ENCODE measurements at regions not wholly inside any gene's neighbourhood (a gene's known extent, or its start where the extent isn't known, plus 50 kb on each side); places are given as distances from the start of the nearest gene placed in this dataset.
A peak's percentile ranks its signal among the peaks of the same experiment; 100 is the strongest.

- DNase-seq (ENCODE audit: low read depth) (no peak), FAIRE-seq (no peak)
- H3K9me3 ChIP-seq (ENCODE audit: insufficient read depth, low read depth, low read length): no peaks in the 10 kb centered on the region
- H3K4me3 Mint-ChIP-seq (ENCODE audit: unreplicated experiment): no peak overlapping the region
- no peaks in the 10 kb centered on the region for H4K20me1 ChIP-seq (ENCODE audit: insufficient read depth, low read length)
- no peak overlapping the region for H3K4me2 ChIP-seq (ENCODE audit: low read length)
- H3K4me1 Mint-ChIP-seq (ENCODE audit: low read depth, unreplicated experiment): no peaks in the 10 kb centered on the region
- H3K27me3 Mint-ChIP-seq (ENCODE audit: low read depth, unreplicated experiment): no peaks in the 10 kb centered on the region
- TF ChIP-seq EZH2 (IDR thresholded peaks at IDR 0.05; ENCODE audit: insufficient read depth, low read length): no peak
- no peak for TF ChIP-seq CTCF (IDR thresholded peaks at IDR 0.05; ENCODE audit: insufficient read depth, low read depth, low read length)
- no peak overlapping the region for H2AFZ ChIP-seq (ENCODE audit: low read depth, low read length)
- no peak overlapping the region for H3K27ac Mint-ChIP-seq (ENCODE audit: unreplicated experiment)
- H3K4me1 ChIP-seq (ENCODE audit: insufficient read depth, low read length): peaks cover 3% of the 10 kb centered on the region
- no peak overlapping the region for H3K9ac ChIP-seq (ENCODE audit: low read length)
- no peaks in the 10 kb centered on the region for H3K36me3 ChIP-seq (ENCODE audit: insufficient read depth, low read length)
- no peak overlapping the region for H3K4me3 ChIP-seq (ENCODE audit: insufficient read depth, low read depth, low read length)
- H3K36me3 Mint-ChIP-seq (ENCODE audit: low read depth, unreplicated experiment): no peaks in the 10 kb centered on the region
- no peaks in the 10 kb centered on the region for H3K27me3 ChIP-seq (ENCODE audit: insufficient read depth, low read length)
- H3K9me3 Mint-ChIP-seq (ENCODE audit: unreplicated experiment): peaks cover 2% of the 10 kb centered on the region
- no peaks in the 10 kb centered on the region for H3K79me2 ChIP-seq (ENCODE audit: insufficient read depth, low read length)
- H3K27ac ChIP-seq (ENCODE audit: low read depth, low read length): no peak overlapping the region
Observed at GRCh38 chrX:118179718-118180117, 63.1 kb upstream of the KLHL13 start.

GRCh38 chrX:118181030-118181429 is 64.4 kb upstream of the KLHL13 start:
- TF ChIP-seq CTCF (IDR thresholded peaks at IDR 0.05; ENCODE audit: insufficient read depth, low read depth, low read length) (no peak), EZH2 (IDR thresholded peaks at IDR 0.05; ENCODE audit: insufficient read depth, low read length) (no peak)
- Mint-ChIP-seq H3K27me3 (ENCODE audit: low read depth, unreplicated experiment) (no peaks in the 10 kb centered on the region), H3K36me3 (ENCODE audit: low read depth, unreplicated experiment) (no peaks in the 10 kb centered on the region), H3K27ac (ENCODE audit: unreplicated experiment) (no peak overlapping the region), H3K4me3 (ENCODE audit: unreplicated experiment) (no peak overlapping the region), H3K4me1 (ENCODE audit: low read depth, unreplicated experiment) (no peaks in the 10 kb centered on the region), H3K9me3 (ENCODE audit: unreplicated experiment) (peaks cover 2% of the 10 kb centered on the region)
- Histone ChIP-seq H3K36me3 (ENCODE audit: insufficient read depth, low read length) (no peaks in the 10 kb centered on the region), H3K27ac (ENCODE audit: low read depth, low read length) (no peak overlapping the region), H3K9ac (ENCODE audit: low read length) (no peak overlapping the region), H3K4me3 (ENCODE audit: insufficient read depth, low read depth, low read length) (no peak overlapping the region), H3K27me3 (ENCODE audit: insufficient read depth, low read length) (no peaks in the 10 kb centered on the region), H4K20me1 (ENCODE audit: insufficient read depth, low read length) (no peaks in the 10 kb centered on the region), H3K9me3 (ENCODE audit: insufficient read depth, low read depth, low read length) (no peaks in the 10 kb centered on the region), H3K79me2 (ENCODE audit: insufficient read depth, low read length) (no peaks in the 10 kb centered on the region), H3K4me1 (ENCODE audit: insufficient read depth, low read length) (peaks cover 3% of the 10 kb centered on the region), H2AFZ (ENCODE audit: low read depth, low read length) (no peak overlapping the region), H3K4me2 (ENCODE audit: low read length) (no peak overlapping the region)
- DNase-seq (ENCODE audit: low read depth): peak; percentile 48
- peak; percentile 83 for FAIRE-seq

- H3K36me3 ChIP-seq (ENCODE audit: insufficient read depth, low read length): no peaks in the 10 kb centered on the region
- no peaks in the 10 kb centered on the region for H3K27me3 ChIP-seq (ENCODE audit: insufficient read depth, low read length)
- H3K9ac ChIP-seq (ENCODE audit: low read length): no peak overlapping the region
- H3K4me1 ChIP-seq (ENCODE audit: insufficient read depth, low read length): peaks cover 3% of the 10 kb centered on the region
- no peak overlapping the region for H2AFZ ChIP-seq (ENCODE audit: low read depth, low read length)
- Mint-ChIP-seq H3K4me3 (ENCODE audit: unreplicated experiment) (no peak overlapping the region), H3K9me3 (ENCODE audit: unreplicated experiment) (peaks cover 2% of the 10 kb centered on the region), H3K36me3 (ENCODE audit: low read depth, unreplicated experiment) (no peaks in the 10 kb centered on the region), H3K27ac (ENCODE audit: unreplicated experiment) (no peak overlapping the region), H3K4me1 (ENCODE audit: low read depth, unreplicated experiment) (no peaks in the 10 kb centered on the region), H3K27me3 (ENCODE audit: low read depth, unreplicated experiment) (no peaks in the 10 kb centered on the region)
- no peaks in the 10 kb centered on the region for H3K9me3 ChIP-seq (ENCODE audit: insufficient read depth, low read depth, low read length)
- peak overlapping the region; percentile 41 for H3K4me2 ChIP-seq (ENCODE audit: low read length)
- no peak overlapping the region for H3K4me3 ChIP-seq (ENCODE audit: insufficient read depth, low read depth, low read length)
- H4K20me1 ChIP-seq (ENCODE audit: insufficient read depth, low read length): no peaks in the 10 kb centered on the region
- DNase-seq (ENCODE audit: low read depth): peak; percentile 45
- no peak for TF ChIP-seq CTCF (IDR thresholded peaks at IDR 0.05; ENCODE audit: insufficient read depth, low read depth, low read length)
- no peak for TF ChIP-seq EZH2 (IDR thresholded peaks at IDR 0.05; ENCODE audit: insufficient read depth, low read length)
- no peak for FAIRE-seq
- H3K79me2 ChIP-seq (ENCODE audit: insufficient read depth, low read length): no peaks in the 10 kb centered on the region
- no peak overlapping the region for H3K27ac ChIP-seq (ENCODE audit: low read depth, low read length)
Observed at GRCh38 chrX:118182025-118182424, 65.4 kb upstream of the KLHL13 start.
